Muscle of arm (tissue), 1 donor: ENCODE measurements at regions not wholly inside any gene's neighbourhood (a gene's known extent, or its start where the extent isn't known, plus 50 kb on each side); places are given as distances from the start of the nearest gene placed in this dataset.

ENCODE experiments used
- DNase-seq: peaks from one replicate; pipeline ENCODE4 v3.0.0-alpha.2; 2013

DNA sequence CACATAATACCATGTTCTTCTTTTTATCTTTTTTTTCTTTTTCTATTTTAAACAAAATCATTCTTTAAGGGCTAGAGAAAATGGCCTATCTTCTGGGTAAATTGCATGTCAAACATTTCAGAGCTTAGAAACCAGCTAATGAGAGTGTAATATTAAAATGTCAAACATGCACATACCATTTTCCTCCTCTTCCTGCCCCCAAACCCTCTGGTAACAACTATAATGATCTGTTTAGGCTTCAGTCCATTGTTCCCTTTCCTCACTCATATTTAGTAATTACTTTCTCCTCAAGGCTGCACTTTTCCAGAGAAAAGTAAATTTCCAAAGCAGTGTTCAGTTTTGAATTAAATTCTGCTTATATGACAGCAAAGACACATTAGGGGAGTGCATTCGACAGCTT lies 224.3 kb upstream of the ROBO2 start:
- no peak for DNase-seq

DNA sequence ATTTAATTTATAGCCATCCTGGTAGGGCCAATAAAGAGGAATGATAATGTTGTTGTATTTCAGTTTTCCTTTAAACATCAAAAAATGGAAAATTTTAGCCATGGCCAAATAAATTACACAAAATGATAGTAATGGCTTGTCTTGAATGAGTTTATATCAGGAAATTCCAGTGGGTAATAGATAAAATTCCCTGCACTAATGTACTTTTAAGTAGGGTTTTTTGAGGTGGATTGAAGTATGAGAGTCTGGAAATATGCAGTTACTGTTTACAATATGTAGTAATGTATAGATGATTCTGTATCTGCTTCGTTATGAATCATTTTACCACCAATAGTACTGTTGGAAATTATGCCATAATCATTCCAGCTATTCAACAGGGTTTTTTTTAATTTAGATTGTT lies 219.4 kb upstream of the ROBO2 start:
- DNase-seq: no peak

DNA sequence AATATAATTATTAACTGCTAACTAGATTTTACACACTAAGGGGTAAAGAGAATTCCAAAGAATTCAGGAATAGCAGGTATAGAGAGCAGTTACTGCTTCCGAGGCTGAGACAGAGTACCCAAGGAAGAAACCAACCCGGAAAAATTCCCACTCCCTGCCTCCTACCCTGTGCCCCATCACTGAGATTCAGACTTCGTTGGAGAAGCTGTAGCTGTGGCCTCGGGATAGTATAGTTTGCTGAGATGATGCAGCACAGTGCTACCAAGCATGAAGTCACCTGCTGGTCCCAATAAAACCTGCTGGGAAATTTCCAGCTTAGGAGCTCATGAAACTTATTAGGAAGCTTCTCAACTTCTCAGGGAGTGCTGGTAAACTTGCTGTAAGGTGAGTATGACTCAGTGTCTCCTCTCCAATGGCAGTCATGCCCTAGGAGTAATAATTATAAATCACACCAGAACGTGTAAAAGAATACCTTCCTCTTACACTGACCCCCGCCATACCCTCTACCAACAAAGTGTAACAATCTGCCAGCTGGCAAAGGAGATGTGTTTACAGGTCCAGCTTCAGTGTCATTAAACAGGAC lies 215.2 kb upstream of the ROBO2 start:
- DNase-seq: no peak

DNA sequence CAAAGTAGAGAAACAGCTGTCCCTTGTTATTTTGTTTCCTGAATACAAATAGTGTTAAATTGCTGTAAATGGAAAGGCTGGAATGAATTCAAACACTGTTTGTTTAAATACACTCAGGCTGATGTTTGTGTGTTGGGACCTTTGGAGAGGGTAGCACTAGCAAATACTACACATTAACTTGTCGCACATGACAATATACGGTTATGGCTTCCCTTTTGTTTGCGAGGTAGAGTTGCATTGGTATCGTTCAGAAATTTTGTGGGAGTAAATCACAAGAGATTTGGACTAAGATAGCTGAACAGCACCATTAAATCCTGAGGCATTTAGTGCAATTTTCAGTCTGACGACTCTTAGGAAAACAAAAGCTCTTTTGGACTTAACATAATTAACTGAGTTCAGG lies 213.0 kb upstream of the ROBO2 start:
- DNase-seq: no peak

DNA sequence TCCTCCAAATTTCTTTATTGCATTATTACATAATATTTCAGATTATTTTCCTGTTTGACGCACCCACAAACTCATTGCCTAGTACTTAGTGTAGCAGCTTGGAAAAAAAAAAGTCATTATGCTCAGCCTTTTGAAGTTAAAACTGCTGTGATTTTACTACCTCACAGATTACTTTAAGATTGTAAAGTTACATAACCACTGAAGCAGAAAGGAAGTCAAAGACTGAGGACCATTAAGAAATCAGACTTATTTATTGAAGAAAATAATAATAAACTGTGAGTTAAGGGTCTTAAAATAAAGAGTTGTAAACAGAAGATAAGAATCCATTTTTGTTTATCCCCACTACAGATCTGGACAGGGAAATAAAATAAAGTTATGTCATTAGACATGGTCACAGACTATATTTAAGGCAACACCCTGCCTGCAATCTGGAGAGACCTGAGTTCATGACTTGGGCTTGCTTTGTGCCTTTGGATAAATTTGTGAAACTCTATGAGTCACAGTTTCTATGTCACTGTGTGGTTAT lies 212.1 kb upstream of the ROBO2 start:
- DNase-seq: no peak

DNA sequence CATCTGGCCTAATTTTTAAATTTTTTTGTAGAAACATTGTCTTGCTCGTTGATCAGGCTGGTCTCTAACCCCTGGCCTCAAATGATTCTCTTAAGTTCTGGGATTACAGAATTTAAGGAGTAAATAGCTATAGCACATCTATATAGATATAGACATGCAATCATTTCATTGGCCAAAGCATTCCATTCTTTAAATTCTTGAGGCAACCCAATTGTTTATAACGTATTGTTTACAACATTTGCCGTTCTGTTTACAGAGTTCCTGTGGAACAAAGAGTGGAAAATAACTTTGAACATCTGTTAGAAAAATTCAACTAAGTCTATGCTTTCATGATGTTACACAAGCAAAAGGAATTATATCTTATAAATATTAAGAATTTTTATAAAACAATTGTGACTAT lies 205.2 kb upstream of the ROBO2 start:
- no peak for DNase-seq

DNA sequence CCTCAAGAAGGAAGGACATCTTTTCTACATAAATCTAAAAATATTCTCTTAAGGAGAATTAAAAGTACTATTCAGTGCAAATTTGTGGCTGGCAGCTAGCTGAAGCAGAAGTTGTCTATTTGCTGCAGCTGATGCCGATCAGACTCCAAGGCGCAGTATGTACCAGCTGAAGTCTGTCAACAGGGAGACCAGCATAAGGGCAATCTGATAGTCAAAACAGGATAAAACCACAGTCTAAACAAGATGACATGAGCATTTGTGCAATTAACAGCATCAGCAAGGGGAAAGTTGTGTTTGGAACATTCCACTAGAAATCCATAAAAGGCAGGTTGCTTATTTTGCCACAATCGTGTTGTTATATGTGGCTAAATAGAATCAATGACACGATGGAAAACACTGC lies 198.2 kb upstream of the ROBO2 start:
- DNase-seq: no peak

DNA sequence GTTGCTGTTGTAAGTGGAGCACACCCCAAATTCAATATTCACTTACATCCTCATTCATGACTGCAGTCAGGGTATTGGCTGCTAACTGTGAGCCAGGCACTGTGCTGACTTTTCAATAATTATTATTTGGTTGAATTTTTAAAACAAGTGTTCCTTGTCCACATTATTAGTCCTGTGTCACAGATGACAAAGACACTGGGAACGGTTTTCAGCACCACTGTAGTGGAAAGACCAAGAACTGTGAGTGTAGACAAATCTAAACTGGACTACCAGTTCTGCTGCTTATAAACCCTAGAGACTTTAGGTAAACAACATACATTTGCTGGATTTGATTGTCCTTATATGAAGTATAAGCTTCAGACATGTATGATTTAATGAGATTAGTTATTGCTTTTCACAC lies 197.7 kb upstream of the ROBO2 start:
- no peak for DNase-seq

DNA sequence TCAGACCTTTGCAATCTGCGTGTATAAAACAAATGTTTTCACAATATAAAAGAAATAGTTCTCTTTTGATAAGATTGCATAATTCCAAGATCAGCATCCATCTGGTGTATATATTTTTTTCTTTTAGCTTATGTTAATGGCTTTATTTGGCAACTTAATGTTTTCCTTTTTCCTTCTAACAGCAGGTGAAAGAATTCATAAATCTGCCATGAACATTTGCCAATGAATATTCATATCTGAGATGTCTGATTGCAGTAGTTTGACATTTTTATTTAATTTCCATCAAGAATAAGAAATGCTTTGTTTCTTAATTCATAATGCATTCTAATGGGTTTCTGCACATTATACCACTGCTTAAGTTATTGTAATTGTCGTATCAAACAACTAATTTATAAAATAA lies 184.4 kb upstream of the ROBO2 start:
- DNase-seq: no peak

DNA sequence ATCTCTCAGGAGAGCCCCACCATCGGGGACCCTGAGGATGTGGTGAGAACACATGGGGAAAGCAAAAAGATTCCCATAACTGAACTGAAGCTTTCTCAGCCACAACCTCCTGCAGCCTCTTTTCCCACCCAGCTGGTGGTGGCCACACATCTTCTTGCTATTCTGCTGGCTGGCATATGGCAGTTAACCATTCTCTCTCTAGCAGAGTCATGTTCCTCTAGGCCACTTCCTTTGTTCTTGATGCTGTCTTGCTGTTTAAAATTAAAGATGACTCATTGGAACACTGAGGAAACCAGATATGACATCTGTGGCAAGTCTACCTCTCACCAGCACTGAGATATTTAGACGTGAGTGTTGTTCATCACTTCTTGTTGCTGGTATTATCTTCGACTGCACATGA lies 180.3 kb upstream of the ROBO2 start:
- DNase-seq: no peak

DNA sequence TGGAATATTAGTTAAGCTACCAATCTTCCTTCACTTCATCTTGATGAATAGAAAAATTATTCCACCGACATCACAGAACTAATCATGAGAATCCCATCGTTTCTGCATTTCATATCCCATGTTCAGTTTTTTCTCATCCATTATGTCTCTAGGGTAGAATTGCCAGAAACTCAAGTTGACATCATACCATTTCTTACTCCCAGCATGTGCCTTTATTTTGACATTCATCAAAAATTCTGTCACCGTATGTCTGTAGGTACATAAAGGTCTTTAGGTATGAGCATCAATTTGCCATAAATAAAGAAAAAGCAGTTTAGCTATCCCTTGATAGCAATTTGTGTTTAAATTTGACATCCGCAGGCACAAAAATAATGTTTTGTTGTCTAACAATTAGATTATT lies 175.5 kb upstream of the ROBO2 start:
- no peak for DNase-seq

DNA sequence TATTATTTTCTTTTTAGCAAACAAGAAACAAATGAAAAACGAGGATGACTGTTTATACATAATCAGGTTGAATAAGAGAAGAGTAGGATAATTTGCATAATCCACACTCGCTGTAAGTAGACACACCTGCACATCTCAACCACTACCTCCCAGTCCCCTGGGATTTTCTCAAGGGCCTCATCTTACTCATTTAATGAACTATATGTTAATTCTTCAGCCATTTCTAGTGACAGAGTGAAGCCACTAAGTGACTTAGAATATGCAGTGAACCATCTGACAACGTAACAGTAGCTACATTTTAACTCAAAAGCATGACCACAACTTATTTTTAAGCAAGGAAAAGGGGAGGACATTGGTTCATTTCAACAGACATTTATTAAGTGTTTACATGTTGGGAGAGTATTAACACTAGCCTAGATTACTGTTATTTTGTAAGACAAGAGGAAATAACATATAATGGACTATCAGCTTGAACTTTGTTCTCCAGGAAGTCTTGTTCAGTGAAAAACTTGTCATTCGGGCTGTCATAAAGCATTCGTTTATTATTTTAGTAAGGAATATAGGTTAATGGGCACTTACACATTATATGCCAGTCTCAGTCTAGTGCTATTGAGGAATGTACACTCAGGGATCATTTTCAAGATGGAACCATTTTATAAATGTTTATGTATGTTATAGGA lies 173.0 kb upstream of the ROBO2 start:
- no peak for DNase-seq

DNA sequence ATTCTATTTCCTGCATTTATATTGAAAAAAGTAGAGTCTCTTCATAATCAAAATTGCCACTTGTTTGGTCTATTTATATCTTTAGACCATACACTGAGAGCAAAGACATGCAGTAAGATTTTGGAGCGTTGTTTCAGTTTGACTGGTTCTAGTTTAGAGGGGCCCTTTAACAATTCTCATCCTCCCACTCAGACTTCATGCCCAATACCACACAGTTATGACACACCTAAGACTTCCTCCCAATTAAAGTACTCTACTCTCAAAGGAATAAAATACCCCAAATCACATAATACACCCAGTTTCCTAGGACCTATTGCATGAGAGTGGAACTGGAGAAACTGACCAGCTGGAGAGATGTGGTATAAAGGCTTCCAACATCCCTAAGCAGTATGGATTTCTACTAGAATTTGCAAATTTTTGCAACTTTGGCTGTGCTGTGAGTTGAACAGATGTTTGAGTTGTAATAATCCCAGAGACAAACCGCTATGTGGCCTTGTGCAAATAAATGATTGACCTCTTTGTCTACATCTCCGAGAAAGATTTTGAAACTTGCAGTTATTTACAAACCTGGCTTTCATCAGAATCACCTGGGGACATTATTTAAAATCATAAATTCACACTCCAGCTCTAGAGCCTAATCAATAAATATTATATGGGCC lies 170.0 kb upstream of the ROBO2 start:
- DNase-seq: peak; percentile 15

DNA sequence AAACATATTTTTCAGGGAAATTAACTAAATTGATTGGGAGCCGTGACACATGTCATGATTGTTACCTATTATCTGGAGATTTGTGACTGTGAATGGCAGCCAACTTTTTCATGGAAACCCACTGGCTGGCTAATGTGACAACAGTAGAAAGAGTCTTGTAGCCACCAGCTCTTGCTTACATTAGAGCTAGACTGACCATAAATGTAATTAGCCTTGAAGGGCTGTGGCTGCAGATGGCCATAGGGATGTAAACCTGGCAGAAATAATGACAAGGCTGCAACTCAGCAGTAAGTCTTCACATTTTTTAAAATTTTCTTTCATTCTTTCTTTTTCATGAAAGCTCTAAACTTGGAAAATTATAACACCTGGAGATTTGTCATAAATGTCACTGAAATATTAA lies 168.2 kb upstream of the ROBO2 start:
- DNase-seq: no peak

DNA sequence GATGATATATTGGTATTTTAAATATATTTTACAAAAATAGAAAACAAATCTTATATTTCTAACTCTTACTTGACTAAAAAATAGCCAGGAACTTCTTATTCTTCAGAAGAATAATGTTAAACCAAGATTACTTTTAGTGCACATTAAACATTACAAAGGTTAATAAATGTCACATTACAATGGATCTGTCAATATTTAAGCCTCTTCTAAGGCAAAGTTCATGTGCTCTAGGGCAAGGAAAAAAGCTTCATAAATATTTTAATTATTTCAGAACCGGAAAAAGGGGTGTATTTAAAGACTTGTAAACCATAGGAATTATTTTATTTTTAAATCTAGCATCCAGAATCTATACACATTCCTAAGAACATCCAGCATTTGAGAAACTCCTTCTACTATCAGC lies 166.9 kb upstream of the ROBO2 start:
- DNase-seq: no peak

DNA sequence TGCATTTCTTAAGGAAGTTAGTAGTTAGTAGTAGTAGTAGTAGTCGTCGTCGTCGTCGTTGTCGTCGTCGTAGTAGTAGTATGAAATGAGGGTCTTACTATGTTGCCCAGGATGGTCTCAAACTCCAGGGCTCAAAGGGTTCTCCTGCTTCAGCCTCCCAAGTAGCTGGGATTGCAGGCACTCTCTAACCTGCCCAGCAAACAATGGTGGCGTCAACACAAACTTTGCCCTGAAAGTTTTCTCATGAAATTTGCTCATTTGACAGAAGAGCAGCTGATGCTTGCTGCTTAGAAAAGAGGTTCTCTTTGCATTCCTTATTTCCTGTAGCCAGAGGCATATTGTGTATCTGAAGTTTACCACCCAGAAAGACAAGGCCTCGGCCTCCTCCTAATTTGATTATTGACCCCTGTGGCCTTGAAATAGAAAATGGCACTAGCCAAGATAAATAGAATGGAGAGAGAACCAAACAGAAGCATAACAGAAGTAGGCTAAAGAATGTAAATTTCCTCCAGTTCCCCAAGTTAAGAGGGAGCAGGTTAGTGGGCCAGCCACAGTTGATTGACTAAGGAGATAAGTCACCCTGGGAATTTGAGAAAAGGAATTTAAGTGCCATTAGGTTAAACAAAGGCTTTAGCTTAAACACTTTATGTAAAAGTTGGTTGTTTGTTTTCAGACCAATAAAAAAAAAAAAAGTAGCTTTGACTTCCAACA lies 166.2 kb upstream of the ROBO2 start:
- DNase-seq: no peak

DNA sequence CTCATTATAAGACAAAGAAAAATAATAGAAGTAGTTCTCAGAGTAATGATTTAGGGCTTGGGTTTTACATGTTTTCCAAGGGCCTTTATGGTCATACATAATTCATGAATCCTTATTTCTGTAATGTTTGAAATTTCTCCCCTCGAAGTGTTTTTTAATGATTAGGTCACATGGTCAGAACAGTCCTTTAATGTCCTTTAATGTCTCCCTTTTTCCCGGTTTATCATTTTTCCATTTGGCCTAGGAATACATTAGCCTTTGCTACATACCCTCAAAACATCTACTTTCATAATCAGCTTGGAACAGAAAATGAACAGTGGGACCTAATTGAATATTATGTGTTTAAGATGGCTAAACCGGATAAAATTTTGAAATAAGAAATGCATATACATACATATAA lies 159.9 kb upstream of the ROBO2 start:
- DNase-seq: no peak

DNA sequence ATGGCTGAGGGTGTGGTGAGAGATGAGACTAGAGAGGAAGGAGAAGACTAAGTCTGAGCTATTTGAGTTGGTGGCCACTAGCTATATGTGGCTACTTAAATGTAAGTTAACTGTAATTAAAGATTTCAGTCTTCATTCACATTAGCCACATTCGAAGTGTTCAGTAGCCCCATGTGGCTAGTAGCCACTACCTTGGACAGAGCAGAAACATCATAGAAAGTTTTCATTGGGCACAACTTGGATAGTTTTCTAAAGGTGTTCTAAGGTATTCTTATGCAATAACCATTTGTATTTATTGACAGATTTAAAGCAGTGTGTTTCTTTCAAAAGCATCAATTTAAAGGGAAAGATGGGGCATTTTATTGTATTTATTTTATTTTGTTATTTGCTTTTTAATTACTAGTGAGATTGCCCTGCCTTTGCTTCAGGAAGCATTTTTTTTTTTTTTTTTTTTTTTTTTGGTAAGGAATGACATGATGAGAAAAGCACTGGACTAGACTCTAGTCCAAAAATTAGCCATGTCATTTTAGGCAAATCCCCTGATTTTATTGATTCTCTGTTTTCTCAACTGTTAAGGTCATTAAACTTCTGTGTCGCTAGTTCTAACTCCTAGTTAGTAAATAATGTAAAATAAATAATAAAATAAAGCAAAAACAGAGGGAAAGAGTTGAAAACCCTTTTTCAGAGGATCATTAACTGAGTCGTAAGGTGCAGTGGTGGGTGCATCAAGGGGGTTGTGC lies 153.0 kb upstream of the ROBO2 start:
- DNase-seq: no peak

DNA sequence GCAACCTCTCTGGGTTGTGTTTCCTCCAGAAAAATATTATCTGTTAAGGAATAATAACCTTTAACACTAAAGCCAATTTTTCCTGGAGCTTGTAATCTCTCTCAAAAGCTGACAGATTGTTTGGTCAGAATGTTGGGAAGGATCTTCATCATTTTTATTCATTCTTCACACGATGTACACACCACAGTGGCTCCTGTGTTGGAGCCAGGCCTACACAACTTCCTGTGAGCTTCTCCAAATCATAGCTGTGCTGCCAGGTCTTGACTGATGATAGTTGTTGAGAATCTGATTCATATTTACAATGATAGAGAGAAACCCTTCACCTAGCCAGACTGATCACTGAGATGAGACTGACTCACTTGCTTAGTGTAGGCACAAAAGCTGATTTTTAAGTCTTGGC lies 151.0 kb upstream of the ROBO2 start:
- no peak for DNase-seq

DNA sequence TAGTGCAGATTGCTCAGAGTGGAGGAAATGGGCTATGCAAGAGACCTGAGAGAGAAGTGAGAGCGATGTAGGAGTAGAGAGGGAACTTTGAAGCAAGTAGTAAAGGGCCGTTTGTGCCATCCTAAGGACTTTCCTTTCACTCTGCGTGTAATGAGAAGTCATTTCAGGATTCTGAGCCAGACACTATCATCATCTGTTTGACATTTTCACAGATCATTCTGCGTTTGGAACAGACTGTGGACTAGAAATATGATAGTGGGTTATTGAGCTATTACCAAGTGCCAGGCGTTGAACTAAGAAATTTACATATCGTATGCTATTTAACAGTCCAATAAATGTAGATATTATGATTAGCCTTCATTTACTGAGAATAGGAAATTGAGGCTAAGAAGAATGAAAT lies 150.0 kb upstream of the ROBO2 start:
- no peak for DNase-seq

DNA sequence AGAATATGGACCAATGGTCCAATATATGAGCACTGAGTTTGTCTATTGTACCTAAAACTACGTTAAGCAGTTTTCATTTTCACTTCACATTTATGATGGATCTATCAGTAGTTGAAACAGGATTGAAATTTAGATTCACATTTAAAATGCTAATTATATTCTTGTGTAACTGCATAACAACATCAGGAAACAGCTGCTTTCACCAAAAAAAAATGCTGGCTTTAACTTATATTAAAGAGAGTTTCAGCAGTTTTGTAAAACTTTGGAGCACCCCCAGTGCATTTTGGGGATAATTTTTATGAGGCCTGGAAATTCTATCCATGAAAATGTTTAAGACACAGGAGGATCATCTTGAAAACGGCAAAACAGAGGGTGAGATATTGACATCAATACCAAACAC lies 142.8 kb upstream of the ROBO2 start:
- DNase-seq: no peak

DNA sequence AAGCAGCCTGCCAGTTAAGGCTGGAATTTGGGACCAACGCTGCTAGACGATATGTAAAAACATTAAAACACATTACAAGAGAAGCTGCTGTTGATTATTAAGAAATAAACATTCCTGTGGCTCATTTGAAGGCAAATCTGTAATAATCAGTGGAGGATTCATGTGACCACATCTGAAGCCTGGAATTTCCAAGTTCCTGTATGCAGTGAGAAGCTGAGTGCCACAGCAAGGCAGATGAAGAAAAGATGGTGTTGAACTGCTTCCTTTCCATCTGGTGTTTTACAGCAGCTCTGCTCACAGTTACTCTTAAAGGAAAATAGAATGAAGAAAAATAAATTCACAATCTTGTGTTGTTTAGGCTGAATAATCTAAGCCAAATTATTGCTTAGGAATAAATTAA lies 139.3 kb upstream of the ROBO2 start:
- DNase-seq: no peak
